Amniotic stem cell (primary cell): ENCODE measurements at regions not wholly inside any gene's neighbourhood (a gene's known extent, or its start where the extent isn't known, plus 50 kb on each side); places are given as distances from the start of the nearest gene placed in this dataset.

Source experiments
- DNase-seq: peaks from one replicate; lab custom pipeline; 2025; lab: John Stamatoyannopoulos, UW

GRCh38 chr20:54362283-54362682 is 113.1 kb upstream of the DOK5 start:
- DNase-seq: no peak

GRCh38 chr20:54364365-54364764 is 111.0 kb upstream of the DOK5 start:
- DNase-seq: no peak

GRCh38 chr20:54364919-54365318 is 110.5 kb upstream of the DOK5 start:
- no peak for DNase-seq

- no peak for DNase-seq
Observed at GRCh38 chr20:54366669-54367344, 108.6 kb upstream of the DOK5 start.

GRCh38 chr20:54368570-54368969 is 106.8 kb upstream of the DOK5 start:
- DNase-seq: no peak

GRCh38 chr20:54372313-54372712 is 103.1 kb upstream of the DOK5 start:
- DNase-seq: no peak

- DNase-seq: no peak
Observed at GRCh38 chr20:54377992-54378773, 97.2 kb upstream of the DOK5 start.

GRCh38 chr20:54379893-54380584 is 95.4 kb upstream of the DOK5 start:
- no peak for DNase-seq

- no peak for DNase-seq
Observed at GRCh38 chr20:54382419-54382818, 93.0 kb upstream of the DOK5 start.

- DNase-seq: no peak
Observed at GRCh38 chr20:54385746-54386145, 89.6 kb upstream of the DOK5 start.

GRCh38 chr20:54389596-54390280 is 85.7 kb upstream of the DOK5 start:
- DNase-seq: no peak

GRCh38 chr20:54397292-54398140 is 77.9 kb upstream of the DOK5 start:
- no peak for DNase-seq

- DNase-seq: no peak
Observed at GRCh38 chr20:54398814-54399213, 76.6 kb upstream of the DOK5 start.

- DNase-seq: no peak
Observed at GRCh38 chr20:54405540-54405939, 69.9 kb upstream of the DOK5 start.

GRCh38 chr20:54407459-54407858 is 67.9 kb upstream of the DOK5 start:
- DNase-seq: no peak

- DNase-seq: no peak
Observed at GRCh38 chr20:54415967-54416366, 59.4 kb upstream of the DOK5 start.

GRCh38 chr20:54416770-54417169 is 58.6 kb upstream of the DOK5 start:
- DNase-seq: no peak

GRCh38 chr20:54419531-54419930 is 55.9 kb upstream of the DOK5 start:
- no peak for DNase-seq
